ENCODE measurements at regions not wholly inside any gene's neighbourhood (a gene's known extent, or its start where the extent isn't known, plus 50 kb on each side); places are given as distances from the start of the nearest gene placed in this dataset.

GRCh38 chr3:72295276-72295961 lies 510.5 kb upstream of the PROK2 start:
- DNase-seq = no peak
- no peak overlapping the region for H4K91ac ChIP-seq (ENCODE audit: insufficient read length, low read depth, low read length)
- no peaks in the 10 kb centered on the region for H3K23me2 ChIP-seq (ENCODE audit: insufficient read length, low read depth, low read length, poor library complexity, severe bottlenecking)
- H3K9me3 ChIP-seq (ENCODE audit: control insufficient read depth, low read depth, low read length) = no peaks in the 10 kb centered on the region
- H4K20me1 ChIP-seq (ENCODE audit: control insufficient read depth, insufficient read depth, insufficient read length) = no peaks in the 10 kb centered on the region
- Mint-ChIP-seq H3K27ac (no peak overlapping the region), H3K4me3 (no peak overlapping the region), H3K4me1 (peaks cover 14 to 22% of the 10 kb centered on the region in 2 experiments), H3K36me3 (ENCODE audit: insufficient read depth in 1 of 3, low read depth in 3 of 3) (no peaks in the 10 kb centered on the region), H3K27me3 (ENCODE audit: low read depth) (peaks cover 3% of the 10 kb centered on the region), H3K9me3 (no peaks in the 10 kb centered on the region)
- H3K27ac ChIP-seq (ENCODE audit: insufficient read length, low read depth, low read length) = no peak overlapping the region
- H2AFZ ChIP-seq (ENCODE audit: low read length) = no peak overlapping the region
- H3K79me2 ChIP-seq (ENCODE audit: insufficient read depth, low read length) = no peaks in the 10 kb centered on the region
- no peak overlapping the region for H2BK120ac ChIP-seq (ENCODE audit: low read depth, low read length, poor library complexity, severe bottlenecking)
- H2BK15ac ChIP-seq (ENCODE audit: low read depth, low read length) = no peak overlapping the region
- no peak overlapping the region for H3K18ac ChIP-seq (ENCODE audit: insufficient read length, low read depth, low read length)
- no peak overlapping the region for H3K4ac ChIP-seq (ENCODE audit: low read depth, low read length)
- no peak overlapping the region for H2BK20ac ChIP-seq (ENCODE audit: low read depth, low read length, poor library complexity, severe bottlenecking)
- H4K8ac ChIP-seq (replicated peaks; ENCODE audit: insufficient read length, low read depth, low read length) = no peak overlapping the region
- H3K9ac ChIP-seq (ENCODE audit: extremely low read depth, insufficient read length, low read length) = no peak overlapping the region
- TF ChIP-seq CTCF (conservative IDR thresholded peaks at IDR 0.05) = no peak
- H3K4me2 ChIP-seq (ENCODE audit: insufficient read depth, insufficient read length, low read length) = no peak overlapping the region
- H3K4me1 ChIP-seq (ENCODE audit: insufficient read depth, low read length) = peaks cover 8% of the 10 kb centered on the region; the same call in 1 of the 2 replicates
- H3K27me3 ChIP-seq (ENCODE audit: insufficient read depth, low read length) = no peaks in the 10 kb centered on the region
- H3K79me1 ChIP-seq (ENCODE audit: insufficient read depth, low read depth, low read length, poor library complexity, severe bottlenecking) = no peaks in the 10 kb centered on the region
- no peak overlapping the region for H3T11ph ChIP-seq (ENCODE audit: low read length)
- H3K56ac ChIP-seq (ENCODE audit: insufficient read length, low read depth, low read length) = no peak overlapping the region
- no peak overlapping the region for H2BK12ac ChIP-seq (ENCODE audit: insufficient read length, low read depth, low read length)
- H3K14ac ChIP-seq (ENCODE audit: insufficient read depth, low read length) = no peak overlapping the region
- no peak overlapping the region for H2AK5ac ChIP-seq (ENCODE audit: insufficient read length, low read length)
- H3K23ac ChIP-seq (ENCODE audit: insufficient read length, low read depth, low read length) = no peak overlapping the region
- no CpG with 5 or more reads among the region's 7 CpGs for WGBS (ENCODE audit: extremely low coverage, insufficient read length, low lambda C conversion rate)
- no peak overlapping the region for H2BK5ac ChIP-seq (ENCODE audit: insufficient read length, low read length)
- H4K5ac ChIP-seq (ENCODE audit: insufficient read length, low read depth, low read length) = no peak overlapping the region

Measured in H9 (cell line).